GM23248 (cell line): ENCODE measurements at regions not wholly inside any gene's neighbourhood (a gene's known extent, or its start where the extent isn't known, plus 50 kb on each side); places are given as distances from the start of the nearest gene placed in this dataset.
"Not testable (repeated sequence)": the region's sequence is repeated elsewhere in the genome, so short reads cannot be mapped to it uniquely, and the experiment has no call there.

Experiments
- EZH2 ChIP-seq: fragments of 200-600 bp; sonication (generic); IDR thresholded peaks from 2 replicates; pipeline ENCODE4 v1.6.1; 2018; ENCODE audit warnings: antibody characterized with exemption, mild to moderate bottlenecking; ENCODE audit not compliant: insufficient read depth, poor library complexity, severe bottlenecking
- EZH2phosphoT487 ChIP-seq: fragments of 200-600 bp; sonication (generic); IDR thresholded peaks from 2 replicates; pipeline ENCODE4 v1.6.1; 2018; ENCODE audit warnings: antibody characterized with exemption, moderate library complexity, mild to moderate bottlenecking, low read depth; ENCODE audit not compliant: insufficient read depth

DNA sequence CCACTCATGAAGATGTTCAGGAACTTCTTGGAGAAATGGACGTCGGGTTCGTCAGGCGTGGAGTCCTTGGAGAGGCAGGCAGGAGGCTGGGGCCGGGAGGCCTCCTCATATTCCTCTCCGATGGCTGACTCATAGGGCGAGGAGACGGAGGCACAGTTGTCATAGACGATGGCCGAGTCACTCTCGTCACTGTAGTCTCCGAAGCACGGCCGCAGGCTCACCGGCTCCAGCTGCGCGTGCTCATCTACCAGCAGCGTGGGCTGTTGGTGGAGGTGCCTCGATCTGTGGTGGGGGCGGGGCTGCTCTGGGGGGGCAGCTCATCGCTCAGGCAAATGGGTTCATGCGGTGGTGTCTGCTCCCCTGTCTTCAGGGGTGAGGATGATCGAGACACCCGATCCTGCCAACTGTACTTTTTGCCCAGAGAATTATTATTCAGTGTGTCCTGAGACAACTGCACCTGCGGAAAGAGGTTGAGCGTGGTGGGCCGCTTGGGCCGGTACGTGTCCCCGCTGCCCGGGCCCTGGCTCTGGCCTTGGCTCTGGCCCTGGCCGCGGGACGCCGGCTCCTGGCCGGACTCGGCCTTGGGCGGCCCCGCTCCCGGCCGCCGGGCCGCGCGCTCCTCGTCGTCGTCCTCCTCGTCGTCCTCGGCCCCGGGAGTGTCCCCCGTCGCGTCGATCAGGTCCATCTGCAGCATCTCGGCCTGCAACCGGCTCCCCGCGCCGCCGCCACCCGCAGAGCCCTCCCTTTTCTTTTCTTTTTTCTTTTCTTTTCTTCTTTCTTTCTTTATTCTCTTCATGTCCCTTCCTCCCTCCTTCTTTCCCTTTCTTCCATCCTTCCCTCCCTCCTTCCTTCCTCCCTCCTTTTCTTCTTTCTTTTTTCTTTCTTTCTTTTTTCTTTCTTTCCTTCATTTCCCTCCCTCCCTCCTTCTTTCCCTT lies 111.4 kb upstream of the PLEKHM1 start:
- not testable (repeated sequence) for TF ChIP-seq EZH2, EZH2phosphoT487
